ENCODE measurements at regions not wholly inside any gene's neighbourhood (a gene's known extent, or its start where the extent isn't known, plus 50 kb on each side); places are given as distances from the start of the nearest gene placed in this dataset.
A peak's percentile ranks its signal among the peaks of the same experiment; 100 is the strongest.

DNA sequence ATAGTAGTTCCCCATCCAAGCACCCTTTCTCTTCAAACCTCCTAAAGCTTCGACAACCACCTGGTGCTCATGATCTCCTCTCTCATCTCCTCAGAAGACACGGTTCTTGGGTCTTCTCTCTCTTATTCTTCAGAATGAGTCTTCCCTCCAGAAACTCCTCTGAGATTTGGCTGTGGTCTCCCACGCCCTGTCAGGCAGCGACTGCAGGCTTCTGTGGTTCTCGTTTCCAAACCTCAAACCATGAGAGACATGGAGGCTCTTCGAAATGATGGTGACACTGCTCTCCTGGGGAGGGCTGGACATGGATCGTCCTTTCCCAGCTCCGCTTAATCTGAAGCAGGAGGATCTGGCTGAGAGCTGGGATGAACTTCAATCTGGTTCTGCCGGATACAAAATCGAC, 78.6 kb upstream of the PITRM1 start:
- no peak for DNase-seq

DNA sequence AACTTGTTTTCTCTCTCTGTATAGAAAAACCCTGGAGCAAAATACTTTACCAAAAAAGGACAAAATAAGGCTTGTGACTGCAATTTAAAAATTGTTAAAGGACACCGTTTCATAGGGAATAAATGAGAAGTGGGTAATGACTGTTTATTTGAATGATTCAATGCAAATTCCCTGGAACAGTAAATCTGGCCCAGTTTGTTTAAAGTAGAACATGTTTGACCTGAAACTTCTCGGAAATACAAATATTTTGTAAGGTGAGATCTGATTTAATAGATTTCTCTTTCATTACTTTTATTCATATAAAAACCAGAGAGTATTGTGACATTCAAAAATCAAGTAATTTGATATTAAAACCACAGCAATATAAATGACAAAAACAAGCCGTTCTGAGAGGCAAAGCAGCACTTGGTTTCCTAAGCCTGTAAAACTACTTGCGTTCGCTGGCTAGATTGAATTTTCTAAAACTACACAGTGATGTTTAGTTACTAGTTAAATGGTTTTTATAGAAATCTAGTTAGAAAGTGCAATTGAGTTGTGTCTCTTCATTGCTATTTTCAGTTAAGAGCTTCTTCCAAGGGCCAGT, 76.8 kb upstream of the PITRM1 start:
- DNase-seq: no peak

DNA sequence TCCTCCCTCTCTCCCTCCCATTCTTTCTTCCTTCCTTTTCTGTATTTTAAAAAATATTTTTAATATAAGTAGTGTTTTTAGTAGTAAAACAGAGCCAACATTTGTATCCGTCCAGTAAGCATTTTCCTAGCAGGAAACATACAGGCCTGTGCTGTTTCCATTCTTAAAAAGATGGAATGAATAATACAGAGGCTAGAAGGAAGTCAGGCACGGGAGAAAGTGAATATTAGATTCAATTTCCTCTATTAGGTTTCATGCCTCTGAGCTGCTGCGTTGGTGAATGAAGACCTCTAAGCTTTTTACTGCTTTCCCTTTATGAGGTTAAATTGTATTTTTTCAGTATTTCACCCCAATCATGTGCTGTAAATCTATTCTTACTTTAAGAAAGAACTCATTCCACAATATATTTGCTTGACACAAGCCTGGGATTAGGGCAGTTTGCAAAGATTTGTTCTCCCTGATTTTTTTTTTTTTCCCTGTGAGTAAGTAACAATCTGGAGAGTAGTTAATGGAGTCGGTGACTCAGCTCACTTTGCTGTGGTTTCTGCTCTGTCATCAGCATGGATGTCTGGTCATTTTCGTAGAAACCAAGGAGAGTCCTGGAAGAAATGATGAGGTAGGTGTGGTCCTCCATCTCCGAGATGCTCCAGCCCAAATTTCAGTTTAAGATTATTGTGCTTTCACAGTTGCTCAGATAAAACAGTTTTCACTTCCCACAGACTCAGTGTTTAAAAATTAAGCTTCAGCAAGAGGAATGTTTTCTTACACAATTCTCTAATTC, 76.1 kb upstream of the PITRM1 start:
- DNase-seq: no peak

DNA sequence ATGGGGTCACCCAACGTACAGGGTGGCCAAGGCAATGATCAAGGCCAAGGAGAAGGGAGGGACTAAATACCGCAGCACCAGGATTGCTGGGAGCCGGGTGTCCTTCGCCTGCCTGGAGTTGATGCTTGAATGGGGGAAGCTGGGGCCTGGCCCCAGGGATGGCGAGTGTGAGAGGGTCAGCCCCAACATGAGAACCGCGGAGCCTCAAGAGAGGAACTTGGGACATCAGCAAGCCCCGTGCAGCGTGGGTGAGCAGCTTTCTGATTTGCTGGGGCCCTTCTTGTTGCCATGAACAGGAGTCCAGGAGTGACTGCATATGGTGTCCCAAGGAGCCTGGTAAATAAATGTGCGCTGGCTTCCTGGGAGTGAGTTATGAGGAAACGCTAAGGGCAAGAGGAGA, 72.8 kb upstream of the PITRM1 start:
- DNase-seq: no peak

DNA sequence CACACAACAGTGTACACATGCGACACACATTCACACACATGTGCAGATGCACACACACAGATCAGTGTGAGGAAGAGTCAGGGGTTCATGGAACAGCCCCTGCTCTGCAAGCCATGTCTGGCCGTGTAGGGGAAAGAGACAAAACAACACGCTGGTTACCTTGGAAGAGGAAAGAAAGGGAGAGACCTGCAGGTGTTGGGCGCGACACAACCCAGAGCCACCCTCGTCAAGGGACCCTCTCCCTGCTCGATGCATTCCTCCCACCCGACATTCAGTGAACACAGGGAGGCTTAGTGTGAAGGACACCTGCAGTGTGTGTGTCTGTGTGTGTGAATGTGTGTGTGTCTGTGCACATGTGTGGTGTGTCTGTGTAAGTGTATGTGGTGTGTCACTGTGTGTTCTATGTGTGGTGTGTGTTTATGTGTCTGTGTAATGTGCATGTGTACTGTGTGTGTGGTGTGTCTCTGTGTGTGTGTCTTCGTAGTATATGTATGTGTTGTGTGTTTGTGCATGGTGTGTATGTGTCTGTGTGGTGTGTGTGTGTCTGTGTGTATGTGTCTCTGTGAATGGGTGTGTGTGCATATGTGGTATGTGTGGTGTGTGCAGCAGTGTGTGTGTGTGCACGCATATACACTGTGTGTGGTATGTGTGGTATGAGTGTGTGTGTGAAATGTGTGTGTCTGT, 69.5 kb upstream of the PITRM1 start:
- no peak for DNase-seq

DNA sequence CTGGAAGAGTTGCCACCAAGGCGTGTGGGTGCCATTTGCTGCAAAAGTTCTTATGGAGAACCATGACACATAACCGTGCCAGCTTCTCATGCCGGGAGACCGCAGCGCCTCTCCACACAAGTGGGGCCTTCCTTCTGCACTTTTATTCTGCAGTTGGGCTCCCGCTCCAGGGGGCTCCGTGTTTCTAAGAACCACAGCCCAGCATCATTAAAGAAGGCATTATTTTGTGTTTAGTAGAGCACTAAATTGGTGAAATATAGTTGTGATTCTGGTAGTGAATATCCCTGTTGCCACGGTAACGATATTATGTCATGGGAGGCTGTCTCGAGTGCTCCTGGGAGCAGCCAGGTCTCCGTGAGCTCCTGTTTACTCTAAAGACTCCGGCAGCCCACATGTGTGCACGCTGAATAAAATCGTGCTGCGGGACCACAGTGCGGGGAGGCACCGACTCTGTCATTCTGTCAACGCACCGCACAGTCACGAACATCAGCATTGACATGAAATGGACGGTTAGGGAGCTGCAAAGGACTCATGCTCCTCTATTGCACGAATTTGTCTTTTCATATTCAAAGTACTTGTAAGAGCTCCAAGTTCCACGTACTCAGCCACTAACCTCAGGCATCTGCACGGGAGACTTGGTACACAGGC, 68.8 kb upstream of the PITRM1 start:
- no peak for DNase-seq

DNA sequence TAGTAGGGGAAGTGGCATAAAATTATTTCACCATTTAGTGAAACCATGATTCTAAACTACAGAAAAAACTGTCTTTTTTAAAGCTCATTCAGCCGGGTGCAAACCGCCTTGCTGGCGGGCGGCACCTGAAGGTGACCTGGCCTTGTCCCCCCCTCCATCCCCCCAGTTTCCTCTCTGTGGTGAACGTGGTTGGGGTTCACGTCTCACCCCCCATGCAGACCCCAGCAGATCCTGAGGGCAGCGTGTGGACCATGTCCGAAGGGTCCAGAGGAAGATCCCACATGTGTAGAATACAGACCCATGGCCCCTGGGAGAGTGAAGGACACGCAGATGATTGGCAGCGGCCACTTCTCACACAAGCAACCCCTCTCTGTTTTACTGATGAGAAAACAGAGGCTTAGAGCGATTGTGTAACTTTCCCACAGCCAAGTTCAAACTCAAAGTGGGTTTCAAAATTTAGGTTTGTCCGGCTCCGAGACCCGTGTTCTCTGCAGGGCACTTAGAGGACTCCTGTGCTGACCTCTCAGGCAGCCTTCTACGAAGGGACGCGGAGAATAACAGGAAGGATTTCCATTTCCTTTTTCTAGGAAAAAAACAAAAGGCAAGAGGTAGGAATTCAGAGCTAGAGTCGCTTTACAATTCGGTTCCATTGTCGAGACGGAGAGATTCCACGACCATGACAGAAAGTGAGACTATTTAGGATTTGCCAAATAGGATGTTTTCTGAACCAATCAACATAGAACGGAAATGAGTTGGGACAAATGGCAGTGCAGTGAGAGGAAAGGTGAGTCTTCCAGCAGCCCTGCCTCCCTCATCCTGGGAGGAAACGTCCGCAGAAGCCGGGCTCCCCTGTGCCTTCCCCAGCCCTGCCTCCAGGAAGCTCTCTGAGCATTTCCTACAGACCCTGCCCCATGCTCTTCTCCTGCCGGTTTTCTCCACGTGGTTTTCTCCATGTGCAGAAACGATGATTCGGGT, 67.6 kb upstream of the PITRM1 start:
- no peak for DNase-seq

DNA sequence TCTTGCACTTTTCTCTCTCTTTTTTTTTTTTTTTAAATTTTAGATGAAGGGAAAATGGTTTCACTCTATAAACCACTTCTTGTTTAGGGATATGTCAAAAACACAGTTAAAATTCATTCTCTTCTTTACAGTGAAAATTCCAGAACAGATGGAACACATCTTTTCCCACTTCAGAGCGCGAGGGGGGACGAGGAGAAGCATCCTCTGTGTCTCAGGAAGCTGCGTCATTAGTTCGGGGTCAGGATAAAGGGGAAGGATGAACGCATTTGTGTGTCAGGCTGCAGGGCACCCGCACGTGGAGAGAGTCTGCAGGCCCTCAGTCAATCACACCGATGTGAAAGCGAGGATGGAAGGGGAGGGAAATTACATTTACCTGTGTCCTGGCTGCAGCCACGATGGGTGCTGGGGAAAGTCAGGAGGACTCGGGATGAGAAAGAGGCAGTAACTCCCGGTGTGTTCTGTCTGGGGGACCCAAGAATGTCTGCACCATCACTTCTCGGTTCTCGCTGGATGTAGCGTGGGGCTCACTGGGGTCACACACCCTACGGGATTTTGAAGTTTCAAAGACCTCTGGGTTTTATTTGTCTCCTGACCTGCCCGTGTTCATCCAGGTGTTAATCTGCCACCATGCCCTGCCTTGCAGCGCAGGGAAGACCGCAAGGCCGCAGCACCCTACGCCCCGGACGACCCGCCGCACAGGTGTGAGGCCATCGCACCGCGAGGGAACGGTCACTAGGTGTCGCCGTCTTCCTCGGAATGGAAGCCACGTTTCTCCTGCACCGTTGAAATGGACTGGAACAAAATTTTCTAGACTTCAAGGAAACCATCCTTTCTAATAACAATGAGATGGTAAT, 66.7 kb upstream of the PITRM1 start:
- peak; percentile 84 for DNase-seq

DNA sequence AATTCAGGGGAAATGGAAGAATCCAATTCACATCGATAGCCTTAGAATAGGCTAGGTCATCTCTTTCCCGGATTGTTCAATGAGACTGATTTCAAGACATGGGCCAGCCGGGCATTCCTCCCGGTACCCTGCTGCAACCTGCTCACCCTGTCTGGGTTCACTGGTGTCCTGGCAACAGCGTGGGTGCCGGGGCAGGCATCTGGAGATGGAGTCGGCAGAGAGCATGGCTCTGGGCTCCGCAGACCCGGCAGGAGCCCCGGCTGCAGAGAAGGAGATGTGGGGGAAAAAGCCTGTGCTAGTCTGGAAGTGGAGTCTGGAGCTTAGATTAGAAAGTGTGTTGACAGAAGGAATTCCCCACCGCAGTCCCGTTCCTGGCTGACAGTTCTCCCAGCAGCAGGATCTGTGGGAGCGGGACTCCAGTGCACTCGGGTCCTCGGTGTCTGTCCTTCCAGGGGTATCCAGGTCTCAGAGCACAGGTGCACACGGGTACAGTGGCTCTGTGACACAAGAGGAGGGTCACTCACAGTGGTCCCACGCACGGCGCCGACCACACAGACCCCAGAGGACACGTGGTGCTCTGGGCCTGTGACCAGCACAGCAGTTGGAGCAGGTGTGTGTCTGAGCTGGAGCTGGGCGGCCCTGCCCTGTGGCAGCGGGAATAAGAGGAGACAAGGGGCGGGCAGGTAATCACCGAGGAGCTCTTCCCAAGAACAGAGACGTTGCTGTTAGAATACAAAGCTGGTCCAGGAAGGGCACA, 65.7 kb upstream of the PITRM1 start:
- no peak for DNase-seq

DNA sequence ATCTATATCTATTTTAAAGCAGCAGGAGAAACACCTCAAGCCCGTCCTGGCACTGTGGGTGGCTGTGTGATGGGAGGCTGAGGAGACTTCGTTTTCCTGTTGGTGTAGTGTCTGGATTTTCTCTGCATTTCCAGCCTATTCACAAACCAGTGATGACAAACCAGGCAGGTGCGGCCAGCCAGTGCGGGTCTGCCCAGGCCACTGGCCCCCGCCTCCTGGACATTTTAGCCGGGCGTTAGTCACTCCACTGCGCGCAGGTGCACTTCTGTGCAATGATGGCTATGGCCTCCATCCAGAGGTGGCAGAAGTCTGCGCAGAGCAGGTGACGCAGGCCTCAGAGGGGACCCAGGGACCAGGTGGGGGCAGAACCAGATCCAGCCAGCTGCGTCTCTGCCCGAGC, 64.9 kb upstream of the PITRM1 start:
- DNase-seq: no peak

DNA sequence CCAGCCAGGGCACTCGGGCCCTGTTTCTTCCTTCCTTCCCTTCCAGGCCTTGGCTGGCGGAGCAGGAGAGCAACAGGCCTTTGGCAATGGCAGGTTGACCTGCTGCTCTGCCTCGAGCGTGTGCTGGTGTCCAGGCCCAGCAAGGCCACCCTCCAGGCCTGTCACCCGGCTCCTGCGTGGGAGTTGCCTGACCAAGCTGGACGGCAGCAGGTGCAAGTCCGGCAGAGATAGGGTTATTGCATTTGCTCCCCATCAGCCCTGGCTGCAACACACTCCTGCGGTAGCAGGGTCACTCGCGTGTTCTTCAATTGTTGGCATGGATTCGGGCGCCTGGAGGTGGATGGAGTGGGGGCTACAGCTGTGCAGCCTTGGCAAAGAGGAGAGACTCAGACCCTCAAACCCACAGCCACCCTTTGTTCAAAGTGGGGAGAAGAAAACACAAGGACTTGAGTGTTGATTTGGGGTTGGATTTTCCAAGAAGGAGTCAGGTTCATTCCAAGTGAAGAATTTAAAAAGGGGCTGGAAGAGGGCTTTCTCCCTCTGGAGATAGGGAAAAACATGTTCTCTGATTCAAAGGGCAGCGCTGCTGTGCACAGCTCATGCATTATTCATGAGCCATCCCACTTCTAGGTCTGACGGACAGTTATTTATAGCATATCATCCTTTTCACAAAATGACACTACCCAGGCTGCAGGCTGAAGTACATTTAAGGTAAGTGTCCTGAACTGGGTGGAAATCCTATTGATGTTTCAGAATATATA, 64.2 kb upstream of the PITRM1 start:
- no peak for DNase-seq

DNA sequence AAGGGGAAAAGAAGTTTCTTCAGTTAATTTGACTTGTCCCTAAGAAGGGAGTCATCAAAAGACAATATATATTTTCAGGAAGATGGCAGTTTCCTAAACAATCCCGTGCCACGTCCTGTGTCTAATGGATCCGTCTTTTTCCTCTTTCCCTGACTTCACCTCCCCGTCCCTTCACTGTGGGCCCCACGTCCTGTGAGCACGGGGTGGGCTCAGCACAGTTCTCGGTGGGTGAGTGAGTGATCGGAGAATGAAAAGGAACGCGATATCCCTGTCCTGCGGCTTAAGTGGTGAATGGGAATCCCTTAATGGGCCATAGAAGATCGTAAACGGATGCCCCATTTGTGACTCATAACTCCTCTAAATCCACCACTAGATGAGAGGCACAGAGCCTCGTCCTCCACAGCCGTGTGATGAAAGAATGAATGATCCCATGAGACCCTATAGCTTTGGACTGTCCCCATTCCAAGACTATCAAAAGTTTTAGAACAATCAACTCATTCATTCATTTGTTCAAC, 63.5 kb upstream of the PITRM1 start:
- no peak for DNase-seq

DNA sequence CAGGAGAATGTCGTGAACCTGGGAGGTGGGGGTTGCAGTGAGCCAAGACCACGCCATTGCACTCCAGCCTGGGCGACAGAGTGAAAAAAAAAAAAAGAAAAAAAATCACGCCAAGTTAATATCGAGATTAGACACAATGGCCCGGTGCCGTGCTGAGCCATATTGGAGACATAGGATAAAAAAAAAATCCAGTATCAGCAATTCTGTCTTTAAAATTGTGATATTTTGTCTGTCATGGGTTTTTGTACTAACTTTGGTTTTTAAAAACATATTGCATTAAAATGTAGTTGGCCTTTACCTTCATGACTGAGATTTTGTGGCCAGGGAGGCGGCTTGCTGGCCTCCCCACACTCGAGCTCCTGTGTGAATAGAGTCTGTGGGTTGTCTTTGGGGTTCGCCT, 62.8 kb upstream of the PITRM1 start:
- DNase-seq: no peak

DNA sequence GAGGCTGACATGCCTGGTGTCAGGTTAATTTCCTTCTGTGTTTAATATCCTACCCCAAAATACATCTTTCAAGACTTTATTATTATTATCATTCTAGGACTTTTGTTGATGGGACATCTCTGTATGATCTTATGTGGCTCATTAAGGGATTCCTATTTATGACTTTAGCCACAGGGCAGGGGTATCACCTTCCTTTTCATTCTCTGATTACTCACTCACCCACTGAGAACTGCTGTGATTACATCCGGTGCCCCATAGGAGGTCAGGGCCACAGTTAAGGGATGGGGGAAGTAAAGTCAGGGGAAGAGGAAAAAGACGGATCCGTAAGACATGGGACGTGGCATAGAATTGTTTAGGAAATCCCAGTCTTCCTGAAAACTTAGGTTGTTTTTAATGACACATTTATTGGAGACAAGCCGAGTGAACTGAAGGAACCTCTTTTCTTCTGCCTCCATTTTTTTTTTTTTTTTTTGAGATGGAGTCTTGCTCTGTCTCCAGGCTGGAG, 61.0 kb upstream of the PITRM1 start:
- DNase-seq: no peak

DNA sequence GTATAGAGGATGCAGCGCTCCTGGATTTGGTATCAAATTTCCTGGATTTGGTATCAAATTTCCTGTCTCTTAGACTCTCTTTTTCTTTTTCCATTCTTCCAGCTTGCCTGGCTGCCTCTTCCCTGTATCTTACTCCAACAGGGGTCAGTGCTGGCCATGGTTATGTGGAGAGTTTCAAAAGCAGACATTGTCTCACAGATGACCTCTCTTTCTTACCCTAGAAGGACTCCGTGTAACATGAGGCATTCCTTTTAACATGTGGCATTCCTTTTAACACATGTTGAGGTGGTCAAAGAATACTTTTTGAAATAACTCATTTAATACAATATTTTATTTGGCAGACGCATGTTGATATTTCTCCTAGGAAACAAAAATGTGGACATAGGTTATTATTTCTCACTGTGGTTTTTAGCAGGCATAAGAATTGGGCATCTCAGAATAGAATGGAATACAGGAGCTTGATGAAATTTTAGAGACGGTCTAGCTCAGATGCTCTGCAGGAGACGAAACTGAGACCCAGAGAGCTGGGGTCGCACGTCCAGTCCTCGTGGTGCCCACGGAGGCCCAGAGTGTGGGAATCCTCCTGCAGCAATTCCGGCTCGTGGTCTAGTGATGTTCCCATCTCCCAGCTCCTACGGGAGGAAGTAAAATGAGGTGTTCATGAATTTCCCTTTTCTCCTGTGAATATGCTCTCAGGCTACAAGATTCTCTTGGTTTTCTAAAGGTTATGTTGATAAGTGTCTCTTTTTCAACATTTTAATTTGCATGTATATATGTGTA, 59.6 kb upstream of the PITRM1 start:
- no peak for DNase-seq

DNA sequence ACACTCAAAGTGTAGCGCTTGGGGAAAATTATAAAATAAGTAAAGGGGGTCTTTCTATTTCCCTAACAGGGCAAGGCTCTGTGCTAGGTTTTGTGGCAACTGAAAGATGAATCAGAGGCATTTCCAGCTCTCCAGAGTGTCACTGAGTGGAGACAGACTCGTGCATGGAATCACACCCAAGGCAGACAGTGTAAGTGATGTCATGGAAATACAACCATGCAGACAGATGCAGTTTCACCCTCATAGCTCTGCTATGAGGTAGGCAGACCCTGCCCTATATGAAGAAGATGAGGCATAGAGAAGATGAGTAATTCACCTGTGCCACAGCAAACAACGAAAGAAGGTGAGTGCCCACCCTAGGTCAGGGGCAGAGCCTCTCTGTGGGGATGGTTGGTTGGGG, 57.2 kb upstream of the PITRM1 start:
- DNase-seq: no peak

DNA sequence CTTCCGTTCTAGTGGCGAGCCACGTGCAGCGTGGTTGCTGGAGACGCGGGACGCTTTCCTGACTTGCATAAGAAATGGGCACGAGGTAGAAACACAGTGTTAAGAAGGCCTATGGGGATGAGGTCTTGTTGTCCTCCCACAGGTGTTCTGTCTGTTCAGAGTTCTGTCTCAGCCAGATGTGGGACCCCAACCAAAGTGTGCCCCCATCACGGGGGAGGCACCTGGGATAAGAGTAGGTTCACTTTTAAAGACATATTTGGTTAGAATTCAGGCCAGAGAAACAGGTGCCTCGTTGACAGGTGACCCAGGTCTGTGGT, 56.0 kb upstream of the PITRM1 start:
- no peak for DNase-seq

DNA sequence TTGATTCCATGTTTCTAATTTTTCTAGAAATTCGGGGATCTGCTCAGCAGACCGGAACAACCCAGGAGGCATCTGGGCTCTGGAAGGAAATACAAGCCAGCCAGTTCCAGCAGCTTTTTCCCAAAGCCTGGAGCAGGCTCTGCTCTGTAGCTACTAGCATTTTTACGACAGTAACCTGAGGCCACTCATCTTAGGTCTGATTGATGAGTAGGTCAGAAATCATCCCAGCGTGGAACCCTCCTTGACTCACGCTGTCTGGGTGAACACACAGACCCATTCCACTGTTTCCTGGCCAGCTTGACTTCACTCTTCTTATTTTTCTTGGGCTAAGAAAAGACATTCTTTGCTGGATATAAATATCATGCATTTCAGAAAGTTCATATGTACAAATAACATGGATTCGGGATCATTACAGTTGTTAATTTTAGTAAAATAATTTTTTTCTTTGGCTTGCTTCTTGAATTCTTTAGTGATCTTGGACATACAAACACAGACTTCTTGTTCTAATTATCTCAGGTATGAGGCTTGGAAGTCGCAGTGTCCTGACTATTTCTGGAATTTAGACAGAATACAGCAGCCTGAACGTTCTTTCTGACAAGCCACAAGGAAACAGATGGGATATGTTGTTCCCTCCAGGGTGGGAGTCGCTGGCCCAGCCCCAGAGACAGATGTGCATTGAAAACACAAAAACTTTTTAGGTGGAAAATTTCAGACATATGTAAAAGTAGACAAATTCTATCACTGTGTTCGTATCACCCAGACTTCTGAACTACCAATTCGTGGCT, 54.6 kb upstream of the PITRM1 start:
- no peak for DNase-seq

Measured in stimulated activated CD8-positive, alpha-beta memory T cell treated with anti-CD3 and anti-CD28 coated beads, Interleukin-4, amount 100 ng/mL, for 48 hours (primary cell).